ENCODE measurements at regions not wholly inside any gene's neighbourhood (a gene's known extent, or its start where the extent isn't known, plus 50 kb on each side); places are given as distances from the start of the nearest gene placed in this dataset.

GRCh38 chr22:27501191-27501936 lies 300.2 kb downstream of the MN1 start:
- no peak overlapping the region for H3K27ac Mint-ChIP-seq
- H3K36me3 Mint-ChIP-seq (ENCODE audit: low read depth) = no peaks in the 10 kb centered on the region
- no peak overlapping the region for H3K4me3 Mint-ChIP-seq
- POLR2A ChIA-PET = no interaction called here
- no peaks in the 10 kb centered on the region for H3K27me3 Mint-ChIP-seq (ENCODE audit: low read depth)
- CTCF ChIA-PET = no interaction called here
- H3K9me3 Mint-ChIP-seq (ENCODE audit: insufficient read depth) = no peaks in the 10 kb centered on the region
- DNase-seq = no peak
- ATAC-seq = no peak
- H3K4me1 Mint-ChIP-seq (ENCODE audit: low read depth) = no peaks in the 10 kb centered on the region

DNA sequence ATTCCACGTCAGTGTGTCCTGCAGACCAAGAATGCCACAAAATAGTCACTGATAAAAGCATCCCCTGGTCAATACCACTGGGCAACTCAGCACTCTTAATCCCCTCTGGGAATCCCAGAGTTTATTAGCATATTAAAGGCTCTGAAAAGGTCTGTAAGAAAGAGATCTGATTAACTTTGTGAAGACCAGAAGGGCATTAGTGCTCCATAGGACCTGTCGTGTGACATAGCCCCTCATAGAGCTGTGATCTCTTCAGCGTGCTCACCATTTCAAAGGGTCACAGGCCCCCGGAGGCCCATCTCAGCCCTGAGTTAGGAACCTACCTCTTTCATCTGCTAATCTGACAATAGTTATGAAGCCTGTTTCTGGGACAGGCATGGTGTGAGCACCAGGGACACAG lies 299.2 kb downstream of the MN1 start:
- H3K27ac Mint-ChIP-seq = no peak overlapping the region
- no peaks in the 10 kb centered on the region for H3K4me1 Mint-ChIP-seq (ENCODE audit: low read depth)
- ATAC-seq (no peak), DNase-seq (no peak)
- H3K27me3 Mint-ChIP-seq (ENCODE audit: low read depth) = no peaks in the 10 kb centered on the region
- ChIA-PET CTCF (no interaction called here), POLR2A (no interaction called here)
- H3K9me3 Mint-ChIP-seq (ENCODE audit: insufficient read depth) = no peaks in the 10 kb centered on the region
- no peak overlapping the region for H3K4me3 Mint-ChIP-seq
- H3K36me3 Mint-ChIP-seq (ENCODE audit: low read depth) = no peaks in the 10 kb centered on the region

DNA sequence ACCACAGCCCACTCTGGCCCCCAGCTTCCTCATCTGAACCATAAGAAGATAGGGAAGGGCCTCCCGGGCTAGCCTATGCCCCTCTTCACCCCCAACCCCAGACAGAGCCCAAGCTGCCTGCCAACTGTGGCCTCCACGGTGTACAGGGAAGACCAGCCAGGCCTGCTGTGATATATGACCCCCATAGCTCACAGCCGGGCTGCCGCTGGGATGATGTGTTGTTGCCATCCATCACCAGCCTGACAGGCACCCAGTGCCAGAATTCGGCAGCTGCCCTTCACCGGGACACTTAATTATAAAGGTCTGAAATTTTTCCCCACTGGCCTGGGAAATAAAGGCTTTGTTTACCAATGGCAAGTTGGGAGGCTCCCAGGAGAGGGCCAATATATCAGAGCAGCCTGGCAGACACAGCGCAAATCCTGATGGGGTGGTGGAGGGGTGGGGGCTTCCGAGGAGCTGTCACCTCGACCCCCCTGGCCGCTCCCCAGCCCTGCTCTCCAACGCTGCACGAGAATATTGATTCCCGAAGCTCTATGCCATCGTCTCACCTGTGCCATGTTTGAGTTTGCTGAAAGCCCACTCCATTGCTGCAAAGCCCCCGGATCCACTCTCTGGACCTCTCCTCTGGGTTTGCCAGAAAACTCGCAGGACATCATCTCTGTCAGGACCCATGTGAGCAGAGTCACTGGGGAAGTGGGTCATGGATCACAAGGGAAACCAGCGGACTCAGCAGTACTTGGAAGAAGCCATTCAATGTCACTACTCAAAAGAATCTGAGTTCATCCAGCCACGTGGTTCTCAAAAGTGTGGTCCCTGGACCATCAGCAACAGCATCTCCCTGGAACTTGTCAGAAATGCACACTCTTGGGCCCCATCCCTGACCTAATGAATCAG lies 296.9 kb downstream of the MN1 start:
- ChIA-PET POLR2A (no interaction called here), CTCF (no interaction called here)
- Mint-ChIP-seq H3K36me3 (ENCODE audit: low read depth) (no peaks in the 10 kb centered on the region), H3K4me1 (ENCODE audit: low read depth) (no peaks in the 10 kb centered on the region), H3K27ac (no peak overlapping the region), H3K4me3 (no peak overlapping the region), H3K27me3 (ENCODE audit: low read depth) (no peaks in the 10 kb centered on the region), H3K9me3 (ENCODE audit: insufficient read depth) (no peaks in the 10 kb centered on the region)
- DNase-seq (no peak), ATAC-seq (no peak)

GRCh38 chr22:27507111-27507611 lies 294.4 kb downstream of the MN1 start:
- no peak for DNase-seq
- CTCF ChIA-PET = no interaction called here

DNA sequence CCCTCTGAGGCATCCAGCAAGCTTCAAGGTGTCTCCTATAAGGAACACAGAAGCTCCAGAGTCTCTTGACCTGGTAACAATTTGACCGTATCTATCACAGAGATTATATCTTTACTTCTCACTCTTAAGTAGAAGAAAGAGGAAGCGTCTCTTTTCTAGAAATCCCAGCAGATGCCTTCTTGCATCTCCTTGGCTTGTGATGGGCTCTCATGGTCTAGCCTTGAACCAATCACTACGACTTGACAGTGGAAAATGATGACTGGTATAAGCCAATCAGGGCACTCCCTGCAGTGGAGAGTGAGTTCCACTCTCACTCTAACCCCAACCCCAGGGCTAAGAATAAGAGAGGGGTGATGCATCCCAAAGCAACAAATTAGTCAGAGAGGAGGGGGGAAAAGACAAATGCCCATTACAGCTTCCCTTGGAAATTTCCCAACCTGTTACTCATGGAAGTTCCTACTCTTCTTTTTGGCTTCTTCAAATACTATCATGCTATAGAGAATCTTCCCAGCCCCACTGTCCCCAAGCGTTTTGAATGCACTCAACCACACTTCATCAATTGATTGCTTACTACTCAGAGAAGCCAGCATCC lies 293.5 kb downstream of the MN1 start:
- Mint-ChIP-seq H3K27ac (no peak overlapping the region), H3K4me1 (ENCODE audit: low read depth) (no peaks in the 10 kb centered on the region), H3K4me3 (no peak overlapping the region), H3K9me3 (ENCODE audit: insufficient read depth) (no peaks in the 10 kb centered on the region), H3K27me3 (ENCODE audit: low read depth) (no peaks in the 10 kb centered on the region), H3K36me3 (ENCODE audit: low read depth) (no peaks in the 10 kb centered on the region)
- ChIA-PET POLR2A (no interaction called here), CTCF (no interaction called here)
- DNase-seq (no peak), ATAC-seq (no peak)

More at GRCh38 chr22:27507111-27507611, 294.4 kb downstream of the MN1 start:
- Mint-ChIP-seq H3K4me1 (ENCODE audit: low read depth) (no peaks in the 10 kb centered on the region), H3K36me3 (ENCODE audit: low read depth) (no peaks in the 10 kb centered on the region), H3K27ac (no peak overlapping the region), H3K27me3 (ENCODE audit: low read depth) (no peaks in the 10 kb centered on the region), H3K9me3 (ENCODE audit: insufficient read depth) (no peaks in the 10 kb centered on the region), H3K4me3 (no peak overlapping the region)
- no peak for ATAC-seq
- POLR2A ChIA-PET = no interaction called here

- ChIA-PET POLR2A (no interaction called here), CTCF (no interaction called here)
- H3K4me1 Mint-ChIP-seq (ENCODE audit: low read depth) = no peaks in the 10 kb centered on the region
- H3K27me3 Mint-ChIP-seq (ENCODE audit: low read depth) = no peaks in the 10 kb centered on the region
- H3K36me3 Mint-ChIP-seq (ENCODE audit: low read depth) = no peaks in the 10 kb centered on the region
- H3K4me3 Mint-ChIP-seq = no peak overlapping the region
- DNase-seq = no peak
- H3K27ac Mint-ChIP-seq = no peak overlapping the region
- H3K9me3 Mint-ChIP-seq (ENCODE audit: insufficient read depth) = no peaks in the 10 kb centered on the region
- ATAC-seq = no peak
Measured at GRCh38 chr22:27509132-27509920, 292.2 kb downstream of the MN1 start.

GRCh38 chr22:27510024-27510423 lies 291.5 kb downstream of the MN1 start:
- POLR2A ChIA-PET = no interaction called here
- no peak for ATAC-seq
- Mint-ChIP-seq H3K4me1 (ENCODE audit: low read depth) (no peaks in the 10 kb centered on the region), H3K4me3 (no peak overlapping the region), H3K9me3 (ENCODE audit: insufficient read depth) (no peaks in the 10 kb centered on the region), H3K27me3 (ENCODE audit: low read depth) (no peaks in the 10 kb centered on the region), H3K36me3 (ENCODE audit: low read depth) (no peaks in the 10 kb centered on the region), H3K27ac (no peak overlapping the region)
- CTCF ChIA-PET = no interaction called here
- DNase-seq = no peak

DNA sequence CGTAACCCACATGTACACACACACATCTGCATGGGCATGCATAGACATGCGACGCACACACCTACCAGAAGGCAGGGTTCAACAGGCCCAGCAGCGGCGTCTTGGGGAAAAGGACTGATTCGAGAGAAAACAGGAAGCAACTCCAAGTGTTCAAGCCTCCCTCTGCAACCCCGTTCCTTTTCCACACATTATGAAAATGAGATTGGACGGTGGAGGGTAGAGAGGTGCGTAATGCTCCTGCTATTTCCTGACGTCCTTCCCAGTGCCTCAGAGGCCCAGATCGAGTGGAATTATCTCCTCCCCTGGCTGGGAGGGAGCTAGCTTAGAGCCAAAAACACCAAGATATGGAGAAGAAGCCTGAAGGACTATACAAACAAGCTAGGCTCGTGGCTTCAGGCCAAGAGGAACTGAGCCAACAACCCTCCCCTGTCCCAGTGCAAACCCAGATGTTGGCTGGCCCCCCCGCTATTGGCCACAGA lies 289.2 kb downstream of the MN1 start:
- no peak overlapping the region for H3K4me3 Mint-ChIP-seq
- POLR2A ChIA-PET = no interaction called here
- no peaks in the 10 kb centered on the region for H3K9me3 Mint-ChIP-seq (ENCODE audit: insufficient read depth)
- no peaks in the 10 kb centered on the region for H3K4me1 Mint-ChIP-seq (ENCODE audit: low read depth)
- no peaks in the 10 kb centered on the region for H3K27me3 Mint-ChIP-seq (ENCODE audit: low read depth)
- no peak for DNase-seq
- CTCF ChIA-PET = no interaction called here
- no peak for ATAC-seq
- H3K27ac Mint-ChIP-seq = no peak overlapping the region
- H3K36me3 Mint-ChIP-seq (ENCODE audit: low read depth) = no peaks in the 10 kb centered on the region

- CTCF ChIA-PET = interaction anchor here (0.7 kb wide), 1 partner anchor 726 kb away, joined by 3 read pairs; no protein-coding TSS in a partner anchor
- Mint-ChIP-seq H3K27ac (no peak overlapping the region), H3K27me3 (ENCODE audit: low read depth) (no peaks in the 10 kb centered on the region), H3K36me3 (ENCODE audit: low read depth) (no peaks in the 10 kb centered on the region), H3K4me3 (no peak overlapping the region), H3K4me1 (ENCODE audit: low read depth) (no peaks in the 10 kb centered on the region), H3K9me3 (ENCODE audit: insufficient read depth) (no peaks in the 10 kb centered on the region)
- ATAC-seq (no peak), DNase-seq (no peak)
- POLR2A ChIA-PET = no interaction called here
Measured at GRCh38 chr22:27513021-27513420, 288.5 kb downstream of the MN1 start.

DNA sequence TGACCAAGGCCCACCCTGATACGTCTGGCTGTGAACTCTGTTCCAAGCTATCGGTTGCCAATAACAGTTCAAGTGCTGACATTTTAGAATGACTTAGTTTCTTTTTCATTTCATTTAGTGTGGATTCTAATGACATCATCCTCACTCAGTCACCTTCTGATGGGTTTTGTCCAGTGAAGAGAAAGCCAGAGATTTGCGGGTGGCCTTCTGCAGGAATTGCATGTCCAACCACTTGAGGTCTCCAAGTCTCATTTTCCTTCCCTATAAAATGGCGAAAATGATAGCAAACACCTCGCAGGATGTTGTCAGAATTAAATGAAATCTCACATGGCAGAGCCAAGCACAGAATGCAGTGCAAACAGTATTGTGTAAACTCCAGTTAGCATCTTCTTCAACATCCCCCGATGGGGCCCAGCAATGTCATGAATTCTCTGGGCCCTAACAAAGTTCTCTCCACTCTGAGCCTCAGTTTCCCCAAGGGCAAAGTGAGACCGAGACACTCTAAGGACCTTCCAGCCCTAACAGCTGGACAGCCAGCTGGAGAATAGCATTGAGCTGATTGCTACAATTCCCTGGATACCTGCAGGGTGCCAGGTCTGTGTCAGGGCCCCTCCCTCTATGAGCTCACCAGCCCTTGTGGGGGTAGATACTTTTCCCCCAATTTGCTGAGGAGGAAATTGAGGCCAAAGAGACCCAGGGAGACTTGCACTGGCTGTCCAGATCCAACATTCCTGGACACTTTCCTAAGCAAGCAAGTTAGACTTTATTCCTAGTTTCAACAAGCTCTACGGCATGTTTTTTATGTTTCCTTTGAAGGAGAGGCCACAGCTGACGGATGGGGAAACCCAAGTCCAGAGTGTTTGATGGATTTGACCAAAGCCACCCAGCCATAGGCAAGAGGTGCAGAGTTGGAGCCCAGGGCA lies 286.7 kb downstream of the MN1 start:
- H3K27ac Mint-ChIP-seq = no peak overlapping the region
- no peaks in the 10 kb centered on the region for H3K36me3 Mint-ChIP-seq (ENCODE audit: low read depth)
- H3K4me3 Mint-ChIP-seq = no peak overlapping the region
- CTCF ChIA-PET = no interaction called here
- ATAC-seq = no peak
- no peaks in the 10 kb centered on the region for H3K9me3 Mint-ChIP-seq (ENCODE audit: insufficient read depth)
- no peaks in the 10 kb centered on the region for H3K4me1 Mint-ChIP-seq (ENCODE audit: low read depth)
- POLR2A ChIA-PET = no interaction called here
- H3K27me3 Mint-ChIP-seq (ENCODE audit: low read depth) = no peaks in the 10 kb centered on the region
- no peak for DNase-seq
